Amniotic epithelial cell (primary cell): ENCODE measurements at regions not wholly inside any gene's neighbourhood (a gene's known extent, or its start where the extent isn't known, plus 50 kb on each side); places are given as distances from the start of the nearest gene placed in this dataset.

Experiments used
- DNase-seq: peaks from one replicate; pipeline ENCODE4 v3.0.0-alpha.2; 2010; ENCODE audit warnings: low read depth

DNA sequence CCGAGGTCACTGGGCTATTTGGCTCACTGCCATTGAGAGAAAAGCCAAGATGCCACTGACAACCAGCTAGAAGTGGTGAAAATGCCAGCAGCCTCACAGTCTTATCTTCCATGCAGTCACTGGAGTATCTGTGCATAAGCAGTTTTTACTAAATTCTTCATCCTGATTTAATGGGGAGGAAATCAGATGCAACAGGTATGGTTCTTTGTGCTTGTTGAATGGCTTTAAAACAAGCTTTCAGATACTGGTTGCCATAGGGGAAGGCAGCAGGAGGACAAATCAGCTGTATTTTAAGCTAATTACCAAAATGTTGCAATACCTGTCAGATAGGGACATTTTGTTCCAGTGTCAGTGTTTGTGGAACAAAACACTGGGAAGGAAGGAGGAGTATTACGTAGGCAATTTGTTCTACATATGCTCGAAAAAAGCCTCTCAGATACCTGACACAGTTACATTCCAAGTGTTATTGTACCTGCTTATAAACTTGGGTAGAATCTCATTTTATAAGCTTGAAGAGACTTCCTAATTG is 54.1 kb upstream of the ARHGAP5 start:
- peak; percentile 82 for DNase-seq

GRCh38 chr14:32023540-32023939 is 53.6 kb upstream of the ARHGAP5 start:
- DNase-seq, result peak; percentile 65

DNA sequence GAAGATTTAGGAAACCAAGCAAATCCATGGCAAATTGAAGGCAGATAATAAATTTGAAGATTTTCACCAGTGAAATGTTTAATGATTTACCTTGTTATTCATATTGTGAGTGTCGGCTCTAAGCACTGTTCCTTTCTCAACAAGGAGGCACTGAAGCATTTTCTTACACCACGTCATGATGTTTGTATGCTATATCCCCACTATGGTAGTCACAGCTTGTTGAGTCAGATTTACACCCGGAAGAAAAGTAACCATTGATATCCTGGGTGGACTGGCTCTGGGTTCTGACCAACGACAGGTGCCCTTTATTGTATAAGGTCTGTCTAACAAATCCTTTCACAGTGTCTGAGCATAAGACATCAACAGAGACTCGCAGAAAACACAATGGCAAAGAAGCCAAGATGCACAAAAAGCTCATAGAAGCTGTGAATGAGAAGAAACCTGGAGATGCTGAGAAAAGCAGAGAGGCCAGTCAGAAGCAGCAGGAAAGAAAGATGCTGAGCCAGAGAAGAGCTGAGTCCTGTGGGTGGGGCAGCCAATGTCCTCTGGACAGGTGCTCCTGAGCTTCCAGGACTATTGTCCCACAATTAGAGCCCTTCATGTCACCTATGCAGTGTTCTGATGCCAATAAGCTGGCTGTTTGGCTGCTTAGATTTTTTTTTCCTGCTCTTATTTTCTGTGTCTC is 49.7 kb upstream of the ARHGAP5 start:
- peak; percentile 80 for DNase-seq
